ENCODE measurements at regions not wholly inside any gene's neighbourhood (a gene's known extent, or its start where the extent isn't known, plus 50 kb on each side); places are given as distances from the start of the nearest gene placed in this dataset.
A peak's percentile ranks its signal among the peaks of the same experiment; 100 is the strongest.

- DNase-seq, result peak; percentile 32
- peak; percentile 52 for ATAC-seq (ENCODE audit: low read depth)
- peak overlapping the region; percentile 54 for H3K27ac Mint-ChIP-seq
- H3K9me3 Mint-ChIP-seq, result no peaks in the 10 kb centered on the region
- POLR2A ChIA-PET, result no interaction called here
- no peaks in the 10 kb centered on the region for H3K36me3 Mint-ChIP-seq
- peaks cover 3% of the 10 kb centered on the region for H3K4me1 Mint-ChIP-seq
- no peak overlapping the region for H3K4me3 Mint-ChIP-seq
- H3K27me3 Mint-ChIP-seq, result no peaks in the 10 kb centered on the region
Observed at GRCh38 chr12:19572920-19573558, 133.7 kb downstream of the AEBP2 start.

GRCh38 chr12:19573866-19574265 is 134.6 kb downstream of the AEBP2 start:
- H3K4me1 Mint-ChIP-seq, result peaks cover 3% of the 10 kb centered on the region
- H3K27me3 Mint-ChIP-seq, result no peaks in the 10 kb centered on the region
- H3K27ac Mint-ChIP-seq, result no peak overlapping the region
- H3K4me3 Mint-ChIP-seq, result no peak overlapping the region
- no peak for DNase-seq
- POLR2A ChIA-PET, result no interaction called here
- H3K36me3 Mint-ChIP-seq, result peaks cover 2% of the 10 kb centered on the region
- no peaks in the 10 kb centered on the region for H3K9me3 Mint-ChIP-seq
- ATAC-seq (ENCODE audit: low read depth), result no peak

GRCh38 chr12:19574601-19575000 is 135.3 kb downstream of the AEBP2 start:
- peaks cover 3% of the 10 kb centered on the region for H3K4me1 Mint-ChIP-seq
- no peak overlapping the region for H3K27ac Mint-ChIP-seq
- no peaks in the 10 kb centered on the region for H3K27me3 Mint-ChIP-seq
- no peak overlapping the region for H3K4me3 Mint-ChIP-seq
- POLR2A ChIA-PET, result no interaction called here
- ATAC-seq (ENCODE audit: low read depth) (no peak), DNase-seq (no peak)
- no peaks in the 10 kb centered on the region for H3K9me3 Mint-ChIP-seq
- H3K36me3 Mint-ChIP-seq, result peaks cover 4% of the 10 kb centered on the region

GRCh38 chr12:19575337-19576243 is 136.3 kb downstream of the AEBP2 start:
- no peaks in the 10 kb centered on the region for H3K27me3 Mint-ChIP-seq
- DNase-seq (no peak), ATAC-seq (ENCODE audit: low read depth) (no peak)
- H3K4me1 Mint-ChIP-seq, result peaks cover 3% of the 10 kb centered on the region
- H3K27ac Mint-ChIP-seq, result no peak overlapping the region
- no peaks in the 10 kb centered on the region for H3K9me3 Mint-ChIP-seq
- peaks cover 4% of the 10 kb centered on the region for H3K36me3 Mint-ChIP-seq
- no peak overlapping the region for H3K4me3 Mint-ChIP-seq
- POLR2A ChIA-PET, result no interaction called here

GRCh38 chr12:19576506-19577280 is 137.4 kb downstream of the AEBP2 start:
- H3K36me3 Mint-ChIP-seq, result peaks cover 6% of the 10 kb centered on the region
- ATAC-seq (ENCODE audit: low read depth) (no peak), DNase-seq (no peak)
- H3K27me3 Mint-ChIP-seq, result no peaks in the 10 kb centered on the region
- H3K4me3 Mint-ChIP-seq, result no peak overlapping the region
- H3K9me3 Mint-ChIP-seq, result peaks cover 2% of the 10 kb centered on the region
- POLR2A ChIA-PET, result no interaction called here
- H3K4me1 Mint-ChIP-seq, result peaks cover 3% of the 10 kb centered on the region
- no peak overlapping the region for H3K27ac Mint-ChIP-seq

GRCh38 chr12:19577281-19577530 is 137.9 kb downstream of the AEBP2 start:
- POLR2A ChIA-PET, result no interaction called here
- no peak for ATAC-seq (ENCODE audit: low read depth)
- H3K4me1 Mint-ChIP-seq, result peaks cover 3% of the 10 kb centered on the region
- H3K4me3 Mint-ChIP-seq, result no peak overlapping the region
- peaks cover 4% of the 10 kb centered on the region for H3K9me3 Mint-ChIP-seq
- peaks cover 10% of the 10 kb centered on the region for H3K36me3 Mint-ChIP-seq
- no peak for DNase-seq
- no peak overlapping the region for H3K27ac Mint-ChIP-seq
- no peaks in the 10 kb centered on the region for H3K27me3 Mint-ChIP-seq

- ATAC-seq (ENCODE audit: low read depth) (no peak), DNase-seq (no peak)
- Mint-ChIP-seq H3K4me1 (no peaks in the 10 kb centered on the region), H3K27ac (no peak overlapping the region), H3K4me3 (no peak overlapping the region), H3K9me3 (peaks cover 20% of the 10 kb centered on the region), H3K36me3 (peaks cover 25% of the 10 kb centered on the region), H3K27me3 (no peaks in the 10 kb centered on the region)
- POLR2A ChIA-PET, result no interaction called here
Observed at GRCh38 chr12:19584732-19585131, 145.4 kb downstream of the AEBP2 start.

- POLR2A ChIA-PET, result no interaction called here
- ATAC-seq (ENCODE audit: low read depth) (no peak), DNase-seq (no peak)
- Mint-ChIP-seq H3K36me3 (peaks cover 9% of the 10 kb centered on the region), H3K27ac (no peak overlapping the region), H3K27me3 (no peaks in the 10 kb centered on the region), H3K9me3 (peaks cover 8% of the 10 kb centered on the region), H3K4me1 (no peaks in the 10 kb centered on the region), H3K4me3 (no peak overlapping the region)
Observed at GRCh38 chr12:19588951-19589350, 149.7 kb downstream of the AEBP2 start.

- DNase-seq, result no peak
- Mint-ChIP-seq H3K4me3 (no peak overlapping the region), H3K9me3 (no peaks in the 10 kb centered on the region), H3K4me1 (no peaks in the 10 kb centered on the region), H3K36me3 (no peaks in the 10 kb centered on the region), H3K27ac (no peak overlapping the region), H3K27me3 (no peaks in the 10 kb centered on the region)
- no peak for ATAC-seq (ENCODE audit: low read depth)
- POLR2A ChIA-PET, result no interaction called here
Observed at GRCh38 chr12:19591951-19592350, 152.7 kb downstream of the AEBP2 start.

GRCh38 chr12:19596434-19597166 is 157.3 kb downstream of the AEBP2 start:
- no peaks in the 10 kb centered on the region for H3K9me3 Mint-ChIP-seq
- DNase-seq (no peak), ATAC-seq (ENCODE audit: low read depth) (no peak)
- no peak overlapping the region for H3K4me3 Mint-ChIP-seq
- no peaks in the 10 kb centered on the region for H3K4me1 Mint-ChIP-seq
- POLR2A ChIA-PET, result no interaction called here
- no peaks in the 10 kb centered on the region for H3K27me3 Mint-ChIP-seq
- H3K36me3 Mint-ChIP-seq, result peaks cover 3% of the 10 kb centered on the region
- no peak overlapping the region for H3K27ac Mint-ChIP-seq

- Mint-ChIP-seq H3K27me3 (no peaks in the 10 kb centered on the region), H3K27ac (no peak overlapping the region), H3K4me3 (no peak overlapping the region), H3K36me3 (peaks cover 3% of the 10 kb centered on the region), H3K9me3 (no peaks in the 10 kb centered on the region), H3K4me1 (no peaks in the 10 kb centered on the region)
- DNase-seq (no peak), ATAC-seq (ENCODE audit: low read depth) (no peak)
- POLR2A ChIA-PET, result no interaction called here
Observed at GRCh38 chr12:19597167-19598026, 158.1 kb downstream of the AEBP2 start.

GRCh38 chr12:19605720-19606119 is 166.4 kb downstream of the AEBP2 start:
- POLR2A ChIA-PET, result no interaction called here
- H3K4me1 Mint-ChIP-seq, result no peaks in the 10 kb centered on the region
- no peak for ATAC-seq (ENCODE audit: low read depth)
- no peaks in the 10 kb centered on the region for H3K27me3 Mint-ChIP-seq
- no peak overlapping the region for H3K4me3 Mint-ChIP-seq
- H3K36me3 Mint-ChIP-seq, result peaks cover 3% of the 10 kb centered on the region
- peaks cover 7% of the 10 kb centered on the region for H3K9me3 Mint-ChIP-seq
- DNase-seq, result no peak
- no peak overlapping the region for H3K27ac Mint-ChIP-seq

GRCh38 chr12:19608039-19608438 is 168.7 kb downstream of the AEBP2 start:
- Mint-ChIP-seq H3K27ac (no peak overlapping the region), H3K4me1 (no peaks in the 10 kb centered on the region), H3K27me3 (no peaks in the 10 kb centered on the region), H3K4me3 (no peak overlapping the region), H3K36me3 (peaks cover 7% of the 10 kb centered on the region), H3K9me3 (peaks cover 12% of the 10 kb centered on the region)
- DNase-seq (no peak), ATAC-seq (ENCODE audit: low read depth) (no peak)
- POLR2A ChIA-PET, result no interaction called here
